ENCODE measurements at regions not wholly inside any gene's neighbourhood (a gene's known extent, or its start where the extent isn't known, plus 50 kb on each side); places are given as distances from the start of the nearest gene placed in this dataset.

DNA sequence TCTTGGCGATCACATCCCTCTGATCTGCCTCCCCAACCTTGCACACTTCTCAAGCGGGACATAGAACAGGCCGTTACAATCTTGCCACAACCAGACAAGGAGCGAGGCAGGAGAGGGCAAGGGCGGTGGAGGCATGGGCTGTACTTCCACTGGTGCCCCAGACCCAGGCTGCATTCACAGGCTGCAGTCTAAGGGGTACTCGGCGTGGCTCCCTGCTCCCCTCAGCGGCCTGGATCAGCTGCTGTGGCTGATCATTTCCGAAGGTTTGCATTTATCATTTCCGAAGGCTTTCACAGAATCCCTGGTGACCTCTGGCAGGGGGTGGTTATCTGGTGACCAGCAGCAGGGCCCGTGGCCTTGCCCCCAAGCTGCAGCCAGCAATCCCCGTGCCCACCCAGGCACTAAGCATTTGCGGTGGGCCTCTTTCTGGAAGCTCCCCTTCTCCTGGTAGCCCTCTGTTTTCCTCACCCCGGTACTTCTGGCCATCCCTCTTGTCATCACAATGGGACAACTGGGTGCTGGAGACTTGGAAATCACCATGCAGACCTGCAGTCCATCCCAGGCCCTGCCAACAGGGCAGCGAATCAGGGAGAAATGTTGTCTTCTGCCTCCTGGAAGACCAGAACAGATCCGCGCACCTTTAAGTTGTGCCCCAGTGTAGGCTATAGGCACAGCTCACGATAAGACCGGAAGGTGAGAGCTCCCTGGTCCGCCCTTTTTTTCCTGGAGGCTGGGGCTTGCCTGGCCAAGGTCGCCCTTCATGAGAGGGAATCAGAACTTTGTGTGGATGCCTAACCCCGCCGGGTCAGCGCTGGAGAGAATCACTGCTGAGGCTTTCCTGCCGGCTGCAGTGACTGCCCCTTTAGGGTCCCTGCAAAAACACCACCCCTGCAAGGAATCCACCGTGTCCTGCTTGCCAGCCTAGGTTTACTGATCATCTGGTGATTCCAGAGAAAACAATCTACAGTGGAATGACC lies 1739.1 kb downstream of the TP53TG3F start:
- TF ChIP-seq, protein P1, sequence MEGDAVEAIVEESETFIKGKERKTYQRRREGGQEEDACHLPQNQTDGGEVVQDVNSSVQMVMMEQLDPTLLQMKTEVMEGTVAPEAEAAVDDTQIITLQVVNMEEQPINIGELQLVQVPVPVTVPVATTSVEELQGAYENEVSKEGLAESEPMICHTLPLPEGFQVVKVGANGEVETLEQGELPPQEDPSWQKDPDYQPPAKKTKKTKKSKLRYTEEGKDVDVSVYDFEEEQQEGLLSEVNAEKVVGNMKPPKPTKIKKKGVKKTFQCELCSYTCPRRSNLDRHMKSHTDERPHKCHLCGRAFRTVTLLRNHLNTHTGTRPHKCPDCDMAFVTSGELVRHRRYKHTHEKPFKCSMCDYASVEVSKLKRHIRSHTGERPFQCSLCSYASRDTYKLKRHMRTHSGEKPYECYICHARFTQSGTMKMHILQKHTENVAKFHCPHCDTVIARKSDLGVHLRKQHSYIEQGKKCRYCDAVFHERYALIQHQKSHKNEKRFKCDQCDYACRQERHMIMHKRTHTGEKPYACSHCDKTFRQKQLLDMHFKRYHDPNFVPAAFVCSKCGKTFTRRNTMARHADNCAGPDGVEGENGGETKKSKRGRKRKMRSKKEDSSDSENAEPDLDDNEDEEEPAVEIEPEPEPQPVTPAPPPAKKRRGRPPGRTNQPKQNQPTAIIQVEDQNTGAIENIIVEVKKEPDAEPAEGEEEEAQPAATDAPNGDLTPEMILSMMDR (IDR thresholded peaks at IDR 0.05; ENCODE audit: low read depth, low read length, poor library complexity, severe bottlenecking) = no peak
- no peak for TF ChIP-seq EZH2phosphoT487 (IDR thresholded peaks at IDR 0.05; ENCODE audit: borderline replicate concordance, low read length)

Measured in DOHH2 (cell line).